A549 (cell line): ENCODE measurements at regions not wholly inside any gene's neighbourhood (a gene's known extent, or its start where the extent isn't known, plus 50 kb on each side); places are given as distances from the start of the nearest gene placed in this dataset.

Experiments
- ATAC-seq, 2 experiments: fragments of 200-7000 bp in 1 of 2; fragments of >200 bp in 1 of 2; cut with Nextera tagmentation in 1 of 2; cut with Tn5 transposase in 1 of 2; 3 replicates each; pipeline versions ENCODE4 v1.8.0 to v1.9.1; 2018 to 2020; ENCODE audit warnings: mild to moderate bottlenecking in 1 of 2, moderate library complexity in 1 of 2
- CTCF ChIA-PET: fragments of 300-600 bp; sonication (Branson Sonifier 250); formaldehyde crosslinking; extraction: SDS; loops from one replicate; lab custom pipeline; 2021; ENCODE audit warnings: antibody characterized with exemption, inconsistent platforms; lab: Yijun Ruan, JAX
- POLR2A ChIA-PET: fragments of 350-600 bp; formaldehyde crosslinking; extraction: SDS; loops from one replicate; lab custom pipeline; 2021; ENCODE audit warnings: antibody characterized with exemption, inconsistent platforms; lab: Yijun Ruan, JAX
- DNase-seq, 2 experiments: peaks; one replicate each; pipeline versions ENCODE4 v3.0.0 to v3.0.0-alpha.2; 2011 to 2016; ENCODE audit warnings: low read depth in 1 of 2, low spot score in 1 of 2
- FAIRE-seq: peaks from 2 replicates; lab custom pipeline; 2011; peaks lifted over from hg19 to GRCh38; lab: Jason Lieb, UNC
- H3K27ac ChIP-seq, 2 experiments: fragments of >200 bp; sonication (Bioruptor Twin); formaldehyde crosslinking; 3 replicates each; pipeline ENCODE4 v1.5.1; 2016 to 2017
- H3K4me1 ChIP-seq: fragments of >200 bp; sonication (Bioruptor Twin); formaldehyde crosslinking; 3 replicates; pipeline ENCODE4 v1.6.1; 2016
- H3K4me2 ChIP-seq: fragments of >200 bp; sonication (Bioruptor Twin); formaldehyde crosslinking; 3 replicates; pipeline ENCODE4 v1.6.1; 2016
- H3K4me3 ChIP-seq: fragments of >200 bp; sonication (Bioruptor Twin); formaldehyde crosslinking; 3 replicates; pipeline ENCODE4 v1.5.1; 2016
- H3K9me3 ChIP-seq: fragments of >200 bp; sonication (Bioruptor Twin); formaldehyde crosslinking; 3 replicates; pipeline ENCODE4 v1.6.1; 2016
- CHD2 ChIP-seq: fragments of 150-350 bp; IDR thresholded peaks from 2 replicates; pipeline ENCODE4 v1.6.1; 2014; ENCODE audit warnings: low read length; ENCODE audit not compliant: partially characterized antibody
- CHD4 ChIP-seq: fragments of 200-600 bp; sonication (generic); IDR thresholded peaks from 2 replicates; pipeline ENCODE4 v1.6.1; 2016; ENCODE audit warnings: antibody characterized with exemption, mild to moderate bottlenecking, borderline replicate concordance
- EHF ChIP-seq: fragments of 250-450 bp; sonication (Bioruptor Pico); IDR thresholded peaks from 2 replicates; pipeline ENCODE4 v1.5.0; 2020; ENCODE audit warnings: mild to moderate bottlenecking
- ESRRA ChIP-seq: fragments of 150-350 bp; IDR thresholded peaks from 2 replicates; pipeline ENCODE4 v1.6.1; 2014; ENCODE audit warnings: mild to moderate bottlenecking, low read length, borderline replicate concordance
- FOSL2 ChIP-seq, 2 experiments: fragments of 450-650 bp in 1 of 2; fragments of >200 bp in 1 of 2; sonication (Bioruptor Twin) in 1 of 2; formaldehyde crosslinking; IDR thresholded peaks; 2 replicates each; pipeline versions ENCODE4 v1.5.0 to v1.6.1; 2016 to 2020; ENCODE audit warnings: mild to moderate bottlenecking in 1 of 2, moderate library complexity in 1 of 2
- GATA3 ChIP-seq: IDR thresholded peaks from 2 replicates; pipeline ENCODE4 v1.6.1; 2012; ENCODE audit warnings: borderline replicate concordance
- HDAC2 ChIP-seq: fragments of 200-600 bp; sonication (generic); IDR thresholded peaks from 2 replicates; pipeline ENCODE4 v1.6.1; 2016
- HOXA7 ChIP-seq: fragments of 250-450 bp; sonication (Bioruptor Pico); IDR thresholded peaks from 2 replicates; pipeline ENCODE4 v1.5.0; 2020; ENCODE audit warnings: mild to moderate bottlenecking, moderate library complexity
- HOXB13 ChIP-seq: fragments of 250-450 bp; sonication (Bioruptor Pico); IDR thresholded peaks from 2 replicates; pipeline ENCODE4 v1.5.0; 2020; ENCODE audit warnings: low read depth, mild to moderate bottlenecking, moderate library complexity
- JUNB ChIP-seq: fragments of >200 bp; sonication (Bioruptor Twin); formaldehyde crosslinking; IDR thresholded peaks from 2 replicates; pipeline ENCODE4 v1.6.1; 2016
- NFE2L2 ChIP-seq: fragments of 150-350 bp; conservative IDR thresholded peaks from 2 replicates; pipeline ENCODE4 v1.6.1; 2014; ENCODE audit warnings: low read length
- POLR2AphosphoS2 ChIP-seq: conservative IDR thresholded peaks from 2 replicates; pipeline ENCODE4 v1.6.1; 2012; ENCODE audit warnings: low read length, improper control_type of control experiment, inconsistent platforms
- RCOR1 ChIP-seq: fragments of 150-350 bp; IDR thresholded peaks from 2 replicates; pipeline ENCODE4 v1.6.1; 2014; ENCODE audit warnings: antibody characterized with exemption, low read length, low read depth
- RFX5 ChIP-seq: fragments of 450-650 bp; IDR thresholded peaks from 2 replicates; pipeline ENCODE4 v1.7.1; 2014; ENCODE audit warnings: antibody characterized with exemption, mild to moderate bottlenecking, moderate library complexity
- TP53 ChIP-seq: fragments of 250-450 bp; sonication (Bioruptor Pico); IDR thresholded peaks from 2 replicates; pipeline ENCODE4 v1.5.0; 2021; ENCODE audit warnings: mild to moderate bottlenecking, moderate library complexity
- ZC3H11A ChIP-seq: fragments of 450-650 bp; IDR thresholded peaks from 2 replicates; pipeline ENCODE4 v1.6.1; 2014; ENCODE audit warnings: antibody characterized with exemption, mild to moderate bottlenecking
- WGBS: methylation state at CpG from one replicate; pipeline ENCODE4 v1.1.6; 2017; ENCODE audit errors: missing lambda C conversion rate; 5-methylcytosine and 5-hydroxymethylcytosine counted together
- TF ChIP-seq, protein P1 (sequence below): fragments of 150-350 bp; IDR thresholded peaks from 2 replicates; pipeline ENCODE4 v1.6.1; 2014; ENCODE audit warnings: low read depth, mild to moderate bottlenecking, low read length
- TF ChIP-seq, protein P2 (sequence below): IDR thresholded peaks from 2 replicates; pipeline ENCODE4 v1.6.1; 2012; ENCODE audit warnings: low read depth, borderline replicate concordance
- TF ChIP-seq, protein P3 (sequence below): fragments of >200 bp; sonication (Bioruptor Twin); formaldehyde crosslinking; IDR thresholded peaks from 3 replicates; pipeline ENCODE4 v1.6.1; 2016
- TF ChIP-seq, protein P4 (sequence below): fragments of 250-450 bp; sonication (Bioruptor Pico); IDR thresholded peaks from 2 replicates; pipeline ENCODE4 v1.5.0; 2021; ENCODE audit warnings: mild to moderate bottlenecking, moderate library complexity, borderline replicate concordance
- TF ChIP-seq, protein P5 (sequence below): fragments of 450-650 bp; IDR thresholded peaks from 2 replicates; pipeline ENCODE4 v1.6.1; 2014; ENCODE audit warnings: antibody characterized with exemption
- TF ChIP-seq, protein P6 (sequence below): IDR thresholded peaks from 2 replicates; pipeline ENCODE4 v1.6.1; 2012

DNA sequence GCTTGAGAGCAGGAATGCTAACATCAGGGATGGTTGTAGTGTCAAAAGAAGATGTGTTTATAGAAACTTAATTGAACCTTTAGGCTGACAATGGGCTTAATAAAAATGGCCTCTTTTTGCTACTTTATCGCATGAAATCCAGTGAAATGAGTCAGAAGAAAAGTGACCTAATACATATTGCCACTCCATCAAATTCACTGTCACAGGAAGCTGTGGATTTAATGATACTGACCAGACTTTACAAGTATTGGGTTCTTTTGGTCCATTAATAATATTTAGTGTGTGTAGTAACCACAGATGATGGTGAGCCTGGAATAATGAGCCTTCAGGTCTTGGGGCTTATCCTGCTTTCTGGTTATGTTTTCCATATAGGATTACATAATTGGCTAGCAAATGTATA, 231.8 kb upstream of the GMDS start:
- Histone ChIP-seq H3K4me2 (no peak overlapping the region), H3K4me1 (peaks cover 6% of the 10 kb centered on the region; the same call in 1 of the 3 replicates), H3K9me3 (0 out of 3 replicates have a peak, but pooled peaks cover under 1% of the 10 kb centered on the region), H3K27ac (no peak overlapping the region), H3K4me3 (no peak overlapping the region)
- POLR2A ChIA-PET, result no interaction called here
- no peak for TF ChIP-seq ESRRA
- TF ChIP-seq HDAC2, result no peak
- TF ChIP-seq CHD2, result no peak
- no peak for TF ChIP-seq RFX5
- no peak for TF ChIP-seq FOSL2 (IDR thresholded peaks at IDR 0.05)
- no peak for TF ChIP-seq FOSL2 (CRISPR knock-in tag; IDR thresholded peaks at IDR 0.05)
- TF ChIP-seq, protein P1, sequence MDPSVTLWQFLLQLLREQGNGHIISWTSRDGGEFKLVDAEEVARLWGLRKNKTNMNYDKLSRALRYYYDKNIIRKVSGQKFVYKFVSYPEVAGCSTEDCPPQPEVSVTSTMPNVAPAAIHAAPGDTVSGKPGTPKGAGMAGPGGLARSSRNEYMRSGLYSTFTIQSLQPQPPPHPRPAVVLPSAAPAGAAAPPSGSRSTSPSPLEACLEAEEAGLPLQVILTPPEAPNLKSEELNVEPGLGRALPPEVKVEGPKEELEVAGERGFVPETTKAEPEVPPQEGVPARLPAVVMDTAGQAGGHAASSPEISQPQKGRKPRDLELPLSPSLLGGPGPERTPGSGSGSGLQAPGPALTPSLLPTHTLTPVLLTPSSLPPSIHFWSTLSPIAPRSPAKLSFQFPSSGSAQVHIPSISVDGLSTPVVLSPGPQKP, result no peak
- no peak for TF ChIP-seq POLR2AphosphoS2
- TF ChIP-seq, protein P2, sequence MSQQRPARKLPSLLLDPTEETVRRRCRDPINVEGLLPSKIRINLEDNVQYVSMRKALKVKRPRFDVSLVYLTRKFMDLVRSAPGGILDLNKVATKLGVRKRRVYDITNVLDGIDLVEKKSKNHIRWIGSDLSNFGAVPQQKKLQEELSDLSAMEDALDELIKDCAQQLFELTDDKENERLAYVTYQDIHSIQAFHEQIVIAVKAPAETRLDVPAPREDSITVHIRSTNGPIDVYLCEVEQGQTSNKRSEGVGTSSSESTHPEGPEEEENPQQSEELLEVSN, result no peak
- TF ChIP-seq TP53 (CRISPR knock-in tag), result no peak
- TF ChIP-seq, protein P3, sequence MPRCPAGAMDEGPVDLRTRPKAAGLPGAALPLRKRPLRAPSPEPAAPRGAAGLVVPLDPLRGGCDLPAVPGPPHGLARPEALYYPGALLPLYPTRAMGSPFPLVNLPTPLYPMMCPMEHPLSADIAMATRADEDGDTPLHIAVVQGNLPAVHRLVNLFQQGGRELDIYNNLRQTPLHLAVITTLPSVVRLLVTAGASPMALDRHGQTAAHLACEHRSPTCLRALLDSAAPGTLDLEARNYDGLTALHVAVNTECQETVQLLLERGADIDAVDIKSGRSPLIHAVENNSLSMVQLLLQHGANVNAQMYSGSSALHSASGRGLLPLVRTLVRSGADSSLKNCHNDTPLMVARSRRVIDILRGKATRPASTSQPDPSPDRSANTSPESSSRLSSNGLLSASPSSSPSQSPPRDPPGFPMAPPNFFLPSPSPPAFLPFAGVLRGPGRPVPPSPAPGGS, result no peak
- no peak for TF ChIP-seq EHF (CRISPR knock-in tag)
- FAIRE-seq, result no peak
- no peak for DNase-seq
- CTCF ChIA-PET, result no interaction called here
- 90% methylated on average over 1 of the region's 1 CpG for WGBS
- no peak for ATAC-seq

DNA sequence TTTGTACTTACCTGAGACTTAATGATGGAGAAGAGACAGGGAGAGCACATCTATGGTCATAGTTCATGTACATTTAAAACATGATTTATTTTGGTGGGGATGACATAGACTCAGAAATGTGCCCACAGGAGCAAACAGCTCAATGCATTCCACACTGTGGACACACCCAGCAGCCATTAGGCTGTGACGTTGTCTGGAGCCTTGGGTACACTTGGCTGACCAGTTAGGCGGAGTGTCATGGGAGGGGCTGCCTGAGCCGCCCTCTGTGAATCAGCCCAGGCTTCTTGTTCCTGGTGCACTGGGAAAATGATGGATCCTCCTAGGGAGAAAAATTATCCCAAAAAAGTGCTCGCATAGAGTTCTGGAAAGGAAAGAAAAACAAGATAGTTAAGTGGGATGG, 231.0 kb upstream of the GMDS start:
- Histone ChIP-seq H3K27ac (peak overlapping the region in 1 of 2 experiments; percentile 33; a peak in 1 of 6 replicates), H3K4me3 (no peak overlapping the region), H3K4me1 (peaks cover 6% of the 10 kb centered on the region; the same call in 1 of the 3 replicates), H3K4me2 (no peak overlapping the region), H3K9me3 (no peaks in the 10 kb centered on the region)
- POLR2A ChIA-PET, result no interaction called here
- DNase-seq (peak in 1 of 2 experiments; percentile 73), FAIRE-seq (no peak), ATAC-seq (peak; percentile 47 to 70; a peak in 3 of 6 replicates)
- TF ChIP-seq ZC3H11A (no peak), FOSL2 (IDR thresholded peaks at IDR 0.05) (no peak), FOSL2 (CRISPR knock-in tag; IDR thresholded peaks at IDR 0.05) (no peak), GATA3 (no peak), HOXA7 (CRISPR knock-in tag) (no peak), JUNB (no peak), HDAC2 (no peak), RCOR1 (no peak), HOXB13 (CRISPR knock-in tag) (no peak), CHD4 (no peak), NFE2L2 (no peak)
- TF ChIP-seq, protein P4, sequence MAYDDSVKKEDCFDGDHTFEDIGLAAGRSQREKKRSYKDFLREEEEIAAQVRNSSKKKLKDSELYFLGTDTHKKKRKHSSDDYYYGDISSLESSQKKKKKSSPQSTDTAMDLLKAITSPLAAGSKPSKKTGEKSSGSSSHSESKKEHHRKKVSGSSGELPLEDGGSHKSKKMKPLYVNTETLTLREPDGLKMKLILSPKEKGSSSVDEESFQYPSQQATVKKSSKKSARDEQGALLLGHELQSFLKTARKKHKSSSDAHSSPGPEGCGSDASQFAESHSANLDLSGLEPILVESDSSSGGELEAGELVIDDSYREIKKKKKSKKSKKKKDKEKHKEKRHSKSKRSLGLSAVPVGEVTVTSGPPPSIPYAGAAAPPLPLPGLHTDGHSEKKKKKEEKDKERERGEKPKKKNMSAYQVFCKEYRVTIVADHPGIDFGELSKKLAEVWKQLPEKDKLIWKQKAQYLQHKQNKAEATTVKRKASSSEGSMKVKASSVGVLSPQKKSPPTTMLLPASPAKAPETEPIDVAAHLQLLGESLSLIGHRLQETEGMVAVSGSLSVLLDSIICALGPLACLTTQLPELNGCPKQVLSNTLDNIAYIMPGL (CRISPR knock-in tag), result no peak
- TF ChIP-seq, protein P5, sequence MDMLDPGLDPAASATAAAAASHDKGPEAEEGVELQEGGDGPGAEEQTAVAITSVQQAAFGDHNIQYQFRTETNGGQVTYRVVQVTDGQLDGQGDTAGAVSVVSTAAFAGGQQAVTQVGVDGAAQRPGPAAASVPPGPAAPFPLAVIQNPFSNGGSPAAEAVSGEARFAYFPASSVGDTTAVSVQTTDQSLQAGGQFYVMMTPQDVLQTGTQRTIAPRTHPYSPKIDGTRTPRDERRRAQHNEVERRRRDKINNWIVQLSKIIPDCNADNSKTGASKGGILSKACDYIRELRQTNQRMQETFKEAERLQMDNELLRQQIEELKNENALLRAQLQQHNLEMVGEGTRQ, result no peak
- TF ChIP-seq, protein P2, result no peak
- TF ChIP-seq, protein P6, sequence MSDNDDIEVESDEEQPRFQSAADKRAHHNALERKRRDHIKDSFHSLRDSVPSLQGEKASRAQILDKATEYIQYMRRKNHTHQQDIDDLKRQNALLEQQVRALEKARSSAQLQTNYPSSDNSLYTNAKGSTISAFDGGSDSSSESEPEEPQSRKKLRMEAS, result no peak
- WGBS, result 38% methylated on average over 4 of the region's 4 CpGs
- CTCF ChIA-PET, result interaction anchor here (1.3 kb wide), 1 partner anchor 38 kb away, joined by 3 read pairs; no protein-coding TSS in a partner anchor
